ENCODE measurements at regions not wholly inside any gene's neighbourhood (a gene's known extent, or its start where the extent isn't known, plus 50 kb on each side); places are given as distances from the start of the nearest gene placed in this dataset.

- no peak for DNase-seq
Observed at GRCh38 chr10:107855301-107856046, 691.0 kb upstream of the SORCS1 start.

GRCh38 chr10:107848726-107849360 is 684.3 kb upstream of the SORCS1 start:
- DNase-seq, result no peak

- DNase-seq, result no peak
Observed at GRCh38 chr10:107847620-107848019, 683.1 kb upstream of the SORCS1 start.

- DNase-seq, result no peak
Observed at GRCh38 chr10:107834706-107835105, 670.2 kb upstream of the SORCS1 start.

GRCh38 chr10:107831772-107832171 is 667.3 kb upstream of the SORCS1 start:
- DNase-seq, result no peak

- DNase-seq, result no peak
Observed at GRCh38 chr10:107829161-107829560, 664.7 kb upstream of the SORCS1 start.

- DNase-seq, result no peak
Observed at GRCh38 chr10:107826171-107826570, 661.7 kb upstream of the SORCS1 start.

- DNase-seq, result peak; percentile 28
Observed at GRCh38 chr10:107814865-107815487, 650.5 kb upstream of the SORCS1 start.

GRCh38 chr10:107813451-107814162 is 649.1 kb upstream of the SORCS1 start:
- no peak for DNase-seq

GRCh38 chr10:107809889-107810288 is 645.4 kb upstream of the SORCS1 start:
- DNase-seq, result no peak

- no peak for DNase-seq
Observed at GRCh38 chr10:107807836-107808235, 643.3 kb upstream of the SORCS1 start.

GRCh38 chr10:107806026-107806425 is 641.5 kb upstream of the SORCS1 start:
- no peak for DNase-seq

- DNase-seq, result no peak
Observed at GRCh38 chr10:107803546-107803945, 639.0 kb upstream of the SORCS1 start.

GRCh38 chr10:107800061-107800460 is 635.6 kb upstream of the SORCS1 start:
- no peak for DNase-seq

GRCh38 chr10:107790271-107790670 is 625.8 kb upstream of the SORCS1 start:
- DNase-seq, result no peak

- DNase-seq, result no peak
Observed at GRCh38 chr10:107771066-107771465, 606.6 kb upstream of the SORCS1 start.

- no peak for DNase-seq
Observed at GRCh38 chr10:107767185-107767584, 602.7 kb upstream of the SORCS1 start.

- DNase-seq, result no peak
Observed at GRCh38 chr10:107754814-107755213, 590.3 kb upstream of the SORCS1 start.

GRCh38 chr10:107749235-107749634 is 584.7 kb upstream of the SORCS1 start:
- DNase-seq, result no peak

- no peak for DNase-seq
Observed at GRCh38 chr10:107747851-107748250, 583.3 kb upstream of the SORCS1 start.

- DNase-seq, result no peak
Observed at GRCh38 chr10:107741971-107742370, 577.5 kb upstream of the SORCS1 start.

GRCh38 chr10:107740962-107741690 is 576.6 kb upstream of the SORCS1 start:
- no peak for DNase-seq

GRCh38 chr10:107739951-107740350 is 575.4 kb upstream of the SORCS1 start:
- DNase-seq, result no peak
